Inflammatory macrophage (primary cell): ENCODE measurements at regions not wholly inside any gene's neighbourhood (a gene's known extent, or its start where the extent isn't known, plus 50 kb on each side); places are given as distances from the start of the nearest gene placed in this dataset.
"Not testable (repeated sequence)": the region's sequence is repeated elsewhere in the genome, so short reads cannot be mapped to it uniquely, and the experiment has no call there.

Source experiments
- DNase-seq, 2 donors: peaks; one replicate each; pipeline ENCODE4 v3.0.0-alpha.2; 2020 to 2022

GRCh38 chr16:65601781-65602180 is 479.9 kb upstream of the CDH11 start:
- DNase-seq, result no peak

GRCh38 chr16:65600629-65601028 is 478.8 kb upstream of the CDH11 start:
- DNase-seq, result no peak

- no peak for DNase-seq
Observed at GRCh38 chr16:65600046-65600445, 478.2 kb upstream of the CDH11 start.

GRCh38 chr16:65598621-65599020 is 476.8 kb upstream of the CDH11 start:
- no peak for DNase-seq

- no peak for DNase-seq
Observed at GRCh38 chr16:65583498-65583897, 461.6 kb upstream of the CDH11 start.

GRCh38 chr16:65579050-65579449 is 457.2 kb upstream of the CDH11 start:
- DNase-seq, result no peak

- no peak for DNase-seq
Observed at GRCh38 chr16:65576631-65577030, 454.8 kb upstream of the CDH11 start.

GRCh38 chr16:65576139-65576538 is 454.3 kb upstream of the CDH11 start:
- no peak for DNase-seq

GRCh38 chr16:65574326-65574966 is 452.6 kb upstream of the CDH11 start:
- DNase-seq, result no peak

- no peak for DNase-seq
Observed at GRCh38 chr16:65572156-65572555, 450.3 kb upstream of the CDH11 start.

GRCh38 chr16:65570261-65570660 is 448.4 kb upstream of the CDH11 start:
- no peak for DNase-seq

GRCh38 chr16:65559846-65560245 is 438.0 kb upstream of the CDH11 start:
- DNase-seq, result no peak

GRCh38 chr16:65549689-65550088 is 427.8 kb upstream of the CDH11 start:
- DNase-seq, result not testable (repeated sequence)

GRCh38 chr16:65548470-65548869 is 426.6 kb upstream of the CDH11 start:
- no peak for DNase-seq

GRCh38 chr16:65547772-65548446 is 426.0 kb upstream of the CDH11 start:
- DNase-seq, result no peak

- DNase-seq, result no peak
Observed at GRCh38 chr16:65546353-65546791, 424.5 kb upstream of the CDH11 start.

GRCh38 chr16:65545413-65545956 is 423.6 kb upstream of the CDH11 start:
- no peak for DNase-seq

- no peak for DNase-seq
Observed at GRCh38 chr16:65543781-65544740, 422.2 kb upstream of the CDH11 start.

- no peak for DNase-seq
Observed at GRCh38 chr16:65541646-65542045, 419.8 kb upstream of the CDH11 start.

- DNase-seq, result no peak
Observed at GRCh38 chr16:65540901-65541300, 419.0 kb upstream of the CDH11 start.

GRCh38 chr16:65538976-65539375 is 417.1 kb upstream of the CDH11 start:
- DNase-seq, result no peak

- DNase-seq, result no peak
Observed at GRCh38 chr16:65537336-65537735, 415.5 kb upstream of the CDH11 start.

GRCh38 chr16:65534121-65534528 is 412.3 kb upstream of the CDH11 start:
- DNase-seq, result no peak
